H1 (cell line): ENCODE measurements at regions not wholly inside any gene's neighbourhood (a gene's known extent, or its start where the extent isn't known, plus 50 kb on each side); places are given as distances from the start of the nearest gene placed in this dataset.

Source experiments
- CHD7 ChIP-seq: fragments of 300-600 bp; sonication (generic); IDR thresholded peaks from 2 replicates; pipeline ENCODE4 v1.7.1; 2012; ENCODE audit warnings: low read length, moderate library complexity, mild to moderate bottlenecking, inconsistent platforms; ENCODE audit not compliant: insufficient replicate concordance
- E2F6 ChIP-seq: IDR thresholded peaks from 2 replicates; pipeline ENCODE4 v1.6.1; 2012; ENCODE audit warnings: inconsistent platforms
- EGR1 ChIP-seq: IDR thresholded peaks from 2 replicates; pipeline ENCODE4 v1.6.1; 2011; ENCODE audit warnings: low read depth, low read length, borderline replicate concordance
- GTF2F1 ChIP-seq: IDR thresholded peaks from 2 replicates; pipeline ENCODE4 v1.6.1; 2012; ENCODE audit warnings: low read depth, low read length, improper control_type of control experiment, borderline replicate concordance
- KDM1A ChIP-seq: fragments of 200-600, 300-600 bp; sonication (generic); IDR thresholded peaks from 2 replicates; pipeline ENCODE4 v1.7.1; 2016; ENCODE audit warnings: mild to moderate bottlenecking, low read length, borderline replicate concordance
- SP4 ChIP-seq: IDR thresholded peaks from 2 replicates; pipeline ENCODE4 v1.6.1; 2012; ENCODE audit warnings: low read length, inconsistent platforms
- TEAD4 ChIP-seq: IDR thresholded peaks from 2 replicates; pipeline ENCODE4 v1.6.1; 2012; ENCODE audit warnings: low read depth, low read length, inconsistent platforms, mixed read lengths

GRCh38 chr18:79627750-79628294, 51.8 kb upstream of the CTDP1 start (continued):
- TF ChIP-seq CHD7 (no peak), EGR1 (no peak), KDM1A (no peak), TEAD4 (no peak), GTF2F1 (no peak), E2F6 (no peak), SP4 (no peak)
